ENCODE measurements at regions not wholly inside any gene's neighbourhood (a gene's known extent, or its start where the extent isn't known, plus 50 kb on each side); places are given as distances from the start of the nearest gene placed in this dataset.

DNA sequence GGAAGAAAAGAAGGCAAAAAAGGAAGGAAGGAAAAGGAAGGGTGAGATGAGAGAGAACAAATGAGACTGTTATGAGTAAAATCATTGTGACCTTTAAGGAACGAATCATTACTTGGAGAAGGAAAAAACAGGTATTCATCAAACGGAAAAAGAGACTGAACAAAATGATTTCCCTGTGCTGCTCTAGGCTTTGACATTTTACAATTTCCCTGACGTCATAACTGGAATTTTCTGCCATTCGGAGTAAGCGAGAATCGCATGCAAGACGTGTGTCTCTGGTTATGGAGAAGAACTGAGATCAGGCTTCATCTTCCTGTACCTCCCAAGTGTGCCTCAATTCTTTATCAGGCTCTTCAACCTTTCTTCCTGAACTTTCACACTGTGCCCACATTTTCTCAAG lies 534.7 kb upstream of the KLHL29 start:
- TF ChIP-seq, protein P1, sequence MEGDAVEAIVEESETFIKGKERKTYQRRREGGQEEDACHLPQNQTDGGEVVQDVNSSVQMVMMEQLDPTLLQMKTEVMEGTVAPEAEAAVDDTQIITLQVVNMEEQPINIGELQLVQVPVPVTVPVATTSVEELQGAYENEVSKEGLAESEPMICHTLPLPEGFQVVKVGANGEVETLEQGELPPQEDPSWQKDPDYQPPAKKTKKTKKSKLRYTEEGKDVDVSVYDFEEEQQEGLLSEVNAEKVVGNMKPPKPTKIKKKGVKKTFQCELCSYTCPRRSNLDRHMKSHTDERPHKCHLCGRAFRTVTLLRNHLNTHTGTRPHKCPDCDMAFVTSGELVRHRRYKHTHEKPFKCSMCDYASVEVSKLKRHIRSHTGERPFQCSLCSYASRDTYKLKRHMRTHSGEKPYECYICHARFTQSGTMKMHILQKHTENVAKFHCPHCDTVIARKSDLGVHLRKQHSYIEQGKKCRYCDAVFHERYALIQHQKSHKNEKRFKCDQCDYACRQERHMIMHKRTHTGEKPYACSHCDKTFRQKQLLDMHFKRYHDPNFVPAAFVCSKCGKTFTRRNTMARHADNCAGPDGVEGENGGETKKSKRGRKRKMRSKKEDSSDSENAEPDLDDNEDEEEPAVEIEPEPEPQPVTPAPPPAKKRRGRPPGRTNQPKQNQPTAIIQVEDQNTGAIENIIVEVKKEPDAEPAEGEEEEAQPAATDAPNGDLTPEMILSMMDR (IDR thresholded peaks at IDR 0.05): no peak
- TF ChIP-seq POLR2A (IDR thresholded peaks at IDR 0.05): no peak

Data from testis (tissue), 2 donors.